ENCODE measurements at regions not wholly inside any gene's neighbourhood (a gene's known extent, or its start where the extent isn't known, plus 50 kb on each side); places are given as distances from the start of the nearest gene placed in this dataset.

GRCh38 chr6:21312118-21312517, 281.4 kb upstream of the SOX4 start:
- Histone ChIP-seq H3K36me3 (ENCODE audit: insufficient read depth, low read depth, low read length) (no peaks in the 10 kb centered on the region), H3K9ac (ENCODE audit: low read depth, low read length) (no peak overlapping the region), H3K9me3 (ENCODE audit: insufficient read depth, low read depth, low read length) (no peaks in the 10 kb centered on the region), H3K27me3 (ENCODE audit: insufficient read depth, low read length) (no peaks in the 10 kb centered on the region), H3K4me1 (ENCODE audit: insufficient read depth, low read length) (no peaks in the 10 kb centered on the region), H3K4me3 (ENCODE audit: low read length) (no peak overlapping the region), H3K27ac (ENCODE audit: low read length) (no peak overlapping the region)

DNA sequence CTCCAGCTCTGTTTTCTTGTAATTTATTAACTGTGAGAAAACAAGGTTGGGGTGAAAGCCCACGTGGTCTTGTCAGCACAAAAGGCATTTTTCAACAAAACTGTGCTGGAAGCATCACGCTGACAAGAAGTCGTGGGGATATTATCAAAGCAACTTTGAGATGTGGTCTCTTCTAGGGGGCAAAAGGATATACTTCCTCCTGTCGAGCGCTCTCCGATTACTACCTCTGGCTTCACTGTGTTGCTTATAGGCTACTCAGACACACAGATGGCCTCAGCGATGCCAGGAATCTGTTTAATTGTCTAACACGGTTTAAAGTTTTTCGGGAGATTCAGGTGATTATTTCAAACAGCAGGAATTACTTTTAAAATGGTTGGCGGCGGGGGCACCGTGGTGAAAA, 275.9 kb upstream of the SOX4 start:
- no peaks in the 10 kb centered on the region for H3K27me3 ChIP-seq (ENCODE audit: insufficient read depth, low read length)
- no peaks in the 10 kb centered on the region for H3K4me1 ChIP-seq (ENCODE audit: insufficient read depth, low read length)
- H3K9me3 ChIP-seq (ENCODE audit: insufficient read depth, low read depth, low read length): no peaks in the 10 kb centered on the region
- H3K27ac ChIP-seq (ENCODE audit: low read length): no peak overlapping the region
- no peaks in the 10 kb centered on the region for H3K36me3 ChIP-seq (ENCODE audit: insufficient read depth, low read depth, low read length)
- H3K9ac ChIP-seq (ENCODE audit: low read depth, low read length): no peak overlapping the region
- H3K4me3 ChIP-seq (ENCODE audit: low read length): no peak overlapping the region

DNA sequence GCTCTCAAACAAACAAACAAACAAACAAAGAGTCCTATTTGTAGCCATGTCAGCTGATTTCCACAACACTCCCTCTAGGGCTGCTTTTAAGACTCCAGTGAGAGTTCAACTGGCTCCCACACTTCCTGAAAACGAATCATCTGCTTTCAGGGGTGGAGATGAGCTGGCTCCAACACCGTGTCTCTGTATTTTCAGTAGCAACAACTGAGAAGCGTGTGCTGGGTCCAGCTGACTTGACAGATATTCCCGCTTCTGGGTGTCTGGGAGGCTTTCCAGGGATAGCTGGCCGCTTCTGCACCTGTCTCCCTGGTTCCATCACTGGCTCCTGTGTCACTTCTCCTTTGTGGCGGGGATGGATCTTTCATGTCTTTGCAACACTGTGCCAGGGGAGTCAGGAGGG, 272.5 kb upstream of the SOX4 start:
- no peaks in the 10 kb centered on the region for H3K36me3 ChIP-seq (ENCODE audit: insufficient read depth, low read depth, low read length)
- H3K27me3 ChIP-seq (ENCODE audit: insufficient read depth, low read length): no peaks in the 10 kb centered on the region
- H3K27ac ChIP-seq (ENCODE audit: low read length): no peak overlapping the region
- H3K9me3 ChIP-seq (ENCODE audit: insufficient read depth, low read depth, low read length): no peaks in the 10 kb centered on the region
- no peak overlapping the region for H3K4me3 ChIP-seq (ENCODE audit: low read length)
- no peaks in the 10 kb centered on the region for H3K4me1 ChIP-seq (ENCODE audit: insufficient read depth, low read length)
- no peak overlapping the region for H3K9ac ChIP-seq (ENCODE audit: low read depth, low read length)

- H3K27me3 ChIP-seq (ENCODE audit: insufficient read depth, low read length): no peaks in the 10 kb centered on the region
- H3K27ac ChIP-seq (ENCODE audit: low read length): no peak overlapping the region
- no peaks in the 10 kb centered on the region for H3K4me1 ChIP-seq (ENCODE audit: insufficient read depth, low read length)
- H3K9me3 ChIP-seq (ENCODE audit: insufficient read depth, low read depth, low read length): no peaks in the 10 kb centered on the region
- no peak overlapping the region for H3K4me3 ChIP-seq (ENCODE audit: low read length)
- H3K36me3 ChIP-seq (ENCODE audit: insufficient read depth, low read depth, low read length): no peaks in the 10 kb centered on the region
- no peak overlapping the region for H3K9ac ChIP-seq (ENCODE audit: low read depth, low read length)
Observed at GRCh38 chr6:21321531-21321930, 272.0 kb upstream of the SOX4 start.

DNA sequence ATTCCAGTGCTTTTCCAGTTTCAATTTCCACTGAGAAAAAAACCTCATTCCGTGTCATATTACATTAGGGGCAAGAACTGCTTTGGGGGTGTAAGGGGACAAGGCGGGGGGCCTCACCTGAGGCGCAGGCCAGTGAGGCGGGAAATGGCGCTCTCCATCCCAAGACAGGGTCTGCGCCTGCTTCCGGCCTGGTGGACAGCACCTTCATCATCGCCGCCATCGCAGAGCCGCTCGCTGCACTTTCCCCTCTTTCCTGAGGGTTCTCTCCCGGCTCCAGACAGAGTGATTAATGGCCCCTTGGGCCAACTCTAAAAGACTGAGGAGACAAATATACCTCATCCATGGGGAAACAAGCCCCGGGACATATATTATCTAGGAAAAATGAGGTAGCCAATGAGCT, 270.0 kb upstream of the SOX4 start:
- Histone ChIP-seq H3K4me1 (ENCODE audit: insufficient read depth, low read length) (peaks cover 10% of the 10 kb centered on the region; the same call in 1 of the 2 replicates), H3K9ac (ENCODE audit: low read depth, low read length) (no peak overlapping the region), H3K27ac (ENCODE audit: low read length) (no peak overlapping the region), H3K9me3 (ENCODE audit: insufficient read depth, low read depth, low read length) (no peaks in the 10 kb centered on the region), H3K27me3 (ENCODE audit: insufficient read depth, low read length) (no peaks in the 10 kb centered on the region), H3K36me3 (ENCODE audit: insufficient read depth, low read depth, low read length) (no peaks in the 10 kb centered on the region), H3K4me3 (ENCODE audit: low read length) (no peak overlapping the region)

GRCh38 chr6:21325201-21325856, 268.2 kb upstream of the SOX4 start:
- no peak overlapping the region for H3K27ac ChIP-seq (ENCODE audit: low read length)
- no peaks in the 10 kb centered on the region for H3K9me3 ChIP-seq (ENCODE audit: insufficient read depth, low read depth, low read length)

DNA sequence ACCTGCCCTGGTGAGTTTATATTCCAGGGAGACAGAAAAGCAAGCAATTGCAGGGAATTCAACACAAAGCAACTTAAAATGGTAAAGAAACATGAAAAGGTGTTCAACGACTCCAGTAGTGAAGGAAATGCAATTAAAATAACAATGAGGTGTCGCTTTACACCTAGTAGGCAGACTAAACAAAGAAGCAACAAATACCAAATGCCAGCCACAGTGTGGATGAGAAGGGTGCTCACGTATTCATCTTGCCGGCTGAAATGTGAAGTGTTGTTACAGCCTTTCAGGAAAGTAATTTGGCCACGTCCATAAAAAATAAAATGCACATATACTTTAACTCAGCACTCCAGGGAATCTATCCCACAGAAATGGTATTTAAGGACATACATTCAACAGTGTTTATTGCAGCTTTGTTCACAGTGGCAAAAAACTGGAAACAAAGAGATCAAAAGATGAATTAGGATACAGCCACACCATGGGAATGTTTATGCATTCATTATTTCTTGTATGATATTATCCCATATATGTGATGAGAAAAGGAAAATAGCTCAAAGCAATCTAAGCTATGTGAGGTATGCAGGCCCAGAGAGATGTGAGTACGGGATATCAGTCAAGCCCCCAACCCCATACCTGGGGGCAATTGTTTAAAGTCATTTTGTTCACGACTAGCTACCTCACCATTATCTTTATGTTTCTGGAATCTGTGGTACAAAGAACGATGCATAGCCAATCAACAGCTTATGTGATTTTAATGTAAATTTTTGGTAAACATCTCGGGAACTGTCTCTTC, 266.0 kb upstream of the SOX4 start:
- Histone ChIP-seq H3K27ac (ENCODE audit: low read length) (no peak overlapping the region), H3K4me3 (ENCODE audit: low read length) (peak overlapping the region; percentile 51), H3K9me3 (ENCODE audit: insufficient read depth, low read depth, low read length) (no peaks in the 10 kb centered on the region), H3K36me3 (ENCODE audit: insufficient read depth, low read depth, low read length) (no peaks in the 10 kb centered on the region), H3K4me1 (ENCODE audit: insufficient read depth, low read length) (peaks cover 10% of the 10 kb centered on the region; the same call in 1 of the 2 replicates), H3K27me3 (ENCODE audit: insufficient read depth, low read length) (no peaks in the 10 kb centered on the region), H3K9ac (ENCODE audit: low read depth, low read length) (no peak overlapping the region; the same call in 1 of the 2 replicates)

More at GRCh38 chr6:21325201-21325856, 268.2 kb upstream of the SOX4 start:
- no peaks in the 10 kb centered on the region for H3K36me3 ChIP-seq (ENCODE audit: insufficient read depth, low read depth, low read length)
- H3K27me3 ChIP-seq (ENCODE audit: insufficient read depth, low read length): no peaks in the 10 kb centered on the region
- H3K4me3 ChIP-seq (ENCODE audit: low read length): no peak overlapping the region
- H3K9ac ChIP-seq (ENCODE audit: low read depth, low read length): no peak overlapping the region
- H3K4me1 ChIP-seq (ENCODE audit: insufficient read depth, low read length): peaks cover 10% of the 10 kb centered on the region; the same call in 1 of the 2 replicates

GRCh38 chr6:21331235-21331634, 262.3 kb upstream of the SOX4 start:
- H3K9me3 ChIP-seq (ENCODE audit: insufficient read depth, low read depth, low read length): no peaks in the 10 kb centered on the region
- H3K27me3 ChIP-seq (ENCODE audit: insufficient read depth, low read length): no peaks in the 10 kb centered on the region
- H3K27ac ChIP-seq (ENCODE audit: low read length): no peak overlapping the region
- no peak overlapping the region for H3K4me3 ChIP-seq (ENCODE audit: low read length)
- no peak overlapping the region for H3K9ac ChIP-seq (ENCODE audit: low read depth, low read length)
- peaks cover 10% of the 10 kb centered on the region; the same call in 1 of the 2 replicates for H3K4me1 ChIP-seq (ENCODE audit: insufficient read depth, low read length)
- H3K36me3 ChIP-seq (ENCODE audit: insufficient read depth, low read depth, low read length): no peaks in the 10 kb centered on the region

GRCh38 chr6:21332077-21332476, 261.5 kb upstream of the SOX4 start:
- Histone ChIP-seq H3K9ac (ENCODE audit: low read depth, low read length) (no peak overlapping the region), H3K9me3 (ENCODE audit: insufficient read depth, low read depth, low read length) (no peaks in the 10 kb centered on the region), H3K4me1 (ENCODE audit: insufficient read depth, low read length) (peaks cover 7% of the 10 kb centered on the region; the same call in 1 of the 2 replicates), H3K4me3 (ENCODE audit: low read length) (no peak overlapping the region), H3K27me3 (ENCODE audit: insufficient read depth, low read length) (no peaks in the 10 kb centered on the region), H3K36me3 (ENCODE audit: insufficient read depth, low read depth, low read length) (no peaks in the 10 kb centered on the region), H3K27ac (ENCODE audit: low read length) (no peak overlapping the region)

DNA sequence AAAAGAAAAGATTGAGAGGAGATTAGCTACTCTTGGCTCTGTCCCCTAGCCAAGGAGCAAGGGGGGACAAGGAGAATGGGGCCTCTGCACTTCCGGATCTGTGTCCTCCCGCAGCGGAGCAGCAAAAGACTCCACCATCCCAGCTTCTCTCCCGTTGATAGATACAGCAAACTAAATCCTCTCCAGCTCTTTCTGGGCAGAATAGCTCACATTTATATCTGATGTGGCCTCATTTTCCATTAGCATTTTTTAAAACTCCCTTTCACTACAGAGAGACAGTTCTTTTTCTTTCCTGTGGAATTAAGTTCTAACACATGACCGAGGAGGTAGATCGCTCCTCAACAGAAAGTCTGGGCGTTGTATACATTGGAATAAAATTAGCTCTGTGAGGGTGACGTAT, 260.9 kb upstream of the SOX4 start:
- no peak overlapping the region for H3K27ac ChIP-seq (ENCODE audit: low read length)
- no peaks in the 10 kb centered on the region for H3K9me3 ChIP-seq (ENCODE audit: insufficient read depth, low read depth, low read length)
- no peaks in the 10 kb centered on the region for H3K27me3 ChIP-seq (ENCODE audit: insufficient read depth, low read length)
- H3K4me1 ChIP-seq (ENCODE audit: insufficient read depth, low read length): peaks cover 1% of the 10 kb centered on the region; the same call in 1 of the 2 replicates
- no peak overlapping the region for H3K9ac ChIP-seq (ENCODE audit: low read depth, low read length)
- H3K36me3 ChIP-seq (ENCODE audit: insufficient read depth, low read depth, low read length): no peaks in the 10 kb centered on the region
- no peak overlapping the region for H3K4me3 ChIP-seq (ENCODE audit: low read length)

- H3K36me3 ChIP-seq (ENCODE audit: insufficient read depth, low read depth, low read length): no peaks in the 10 kb centered on the region
Observed at GRCh38 chr6:21333715-21334114, 259.8 kb upstream of the SOX4 start.

GRCh38 chr6:21334651-21335050, 258.9 kb upstream of the SOX4 start:
- Histone ChIP-seq H3K4me3 (ENCODE audit: low read length) (no peak overlapping the region; the same call in 1 of the 2 replicates), H3K9ac (ENCODE audit: low read depth, low read length) (no peak overlapping the region), H3K36me3 (ENCODE audit: insufficient read depth, low read depth, low read length) (no peaks in the 10 kb centered on the region), H3K27ac (ENCODE audit: low read length) (no peak overlapping the region), H3K27me3 (ENCODE audit: insufficient read depth, low read length) (no peaks in the 10 kb centered on the region), H3K9me3 (ENCODE audit: insufficient read depth, low read depth, low read length) (no peaks in the 10 kb centered on the region), H3K4me1 (ENCODE audit: insufficient read depth, low read length) (no peaks in the 10 kb centered on the region)

More at GRCh38 chr6:21333715-21334114, 259.8 kb upstream of the SOX4 start:
- Histone ChIP-seq H3K4me3 (ENCODE audit: low read length) (no peak overlapping the region), H3K27ac (ENCODE audit: low read length) (no peak overlapping the region), H3K27me3 (ENCODE audit: insufficient read depth, low read length) (no peaks in the 10 kb centered on the region), H3K9ac (ENCODE audit: low read depth, low read length) (no peak overlapping the region), H3K4me1 (ENCODE audit: insufficient read depth, low read length) (no peaks in the 10 kb centered on the region), H3K9me3 (ENCODE audit: insufficient read depth, low read depth, low read length) (no peaks in the 10 kb centered on the region)
